AG04449 (cell line): ENCODE measurements at regions not wholly inside any gene's neighbourhood (a gene's known extent, or its start where the extent isn't known, plus 50 kb on each side); places are given as distances from the start of the nearest gene placed in this dataset.

Experiments
- CTCF ChIA-PET: fragments of 350-600 bp; formaldehyde crosslinking; extraction: SDS; loops from one replicate; lab custom pipeline; 2021; ENCODE audit warnings: antibody characterized with exemption; lab: Yijun Ruan, JAX
- POLR2A ChIA-PET: fragments of 400-600, 350-600 bp; formaldehyde crosslinking; extraction: SDS; loops from one replicate; lab custom pipeline; 2020; ENCODE audit warnings: antibody characterized with exemption, inconsistent platforms; lab: Yijun Ruan, JAX
- DNase-seq: peaks from one replicate; pipeline ENCODE4 v3.0.0-alpha.2; 2010; ENCODE audit warnings: low read depth, low spot score
- H3K4me3 ChIP-seq: 2 replicates; pipeline ENCODE4 v1.5.1; 2011; ENCODE audit warnings: low read depth, mild to moderate bottlenecking, control low read depth, low read length
- CTCF ChIP-seq: IDR thresholded peaks from one replicate; pipeline ENCODE4 v1.5.1; 2011; ENCODE audit warnings: mild to moderate bottlenecking, moderate library complexity, low read length, control low read depth, inconsistent platforms; ENCODE audit not compliant: insufficient read depth; ENCODE audit errors: missing control alignments

GRCh38 chr6:137651178-137651577 is 157.0 kb upstream of the OLIG3 start:
- no peak overlapping the region for H3K4me3 ChIP-seq
- CTCF ChIA-PET, result interaction anchor here (1.3 kb wide), 1 partner anchor 10 kb away, joined by 6 read pairs; no protein-coding TSS in a partner anchor
- no peak for TF ChIP-seq CTCF
- DNase-seq, result no peak
- POLR2A ChIA-PET, result no interaction called here

GRCh38 chr6:137651591-137652335 is 157.6 kb upstream of the OLIG3 start:
- H3K4me3 ChIP-seq, result no peak overlapping the region
- POLR2A ChIA-PET, result no interaction called here
- CTCF ChIA-PET, result interaction anchor here (0.8 to 1.3 kb wide), 3 partner anchors 9 to 10 kb away, joined by 3 to 6 read pairs (median 3); no protein-coding TSS in a partner anchor
- TF ChIP-seq CTCF, result no peak
- no peak for DNase-seq

GRCh38 chr6:137652961-137653705 is 158.9 kb upstream of the OLIG3 start:
- TF ChIP-seq CTCF, result no peak
- ChIA-PET CTCF (interaction anchor here (0.8 to 1.5 kb wide), 3 partner anchors 8 to 11 kb away, joined by 3 to 5 read pairs (median 3); no protein-coding TSS in a partner anchor), POLR2A (no interaction called here)
- H3K4me3 ChIP-seq, result no peak overlapping the region
- no peak for DNase-seq

- DNase-seq, result no peak
- ChIA-PET CTCF (interaction anchor here (1.5 kb wide), 1 partner anchor 9 kb away, joined by 5 read pairs; no protein-coding TSS in a partner anchor), POLR2A (no interaction called here)
- no peak for TF ChIP-seq CTCF
- H3K4me3 ChIP-seq, result no peak overlapping the region
Measured at GRCh38 chr6:137653706-137654059, 159.5 kb upstream of the OLIG3 start.

- CTCF ChIA-PET, result interaction anchor here (1.5 kb wide), 1 partner anchor 8 kb away, joined by 5 read pairs; no protein-coding TSS in a partner anchor
- no peak for DNase-seq
- POLR2A ChIA-PET, result no interaction called here
- no peak for TF ChIP-seq CTCF
- no peak overlapping the region for H3K4me3 ChIP-seq
Measured at GRCh38 chr6:137654365-137654981, 160.3 kb upstream of the OLIG3 start.
